BJ (cell line): ENCODE measurements at regions not wholly inside any gene's neighbourhood (a gene's known extent, or its start where the extent isn't known, plus 50 kb on each side); places are given as distances from the start of the nearest gene placed in this dataset.

Experiments used
- CTCF ChIA-PET: fragments of 350-600 bp; formaldehyde crosslinking; extraction: SDS; loops from one replicate; lab custom pipeline; 2021; ENCODE audit warnings: antibody characterized with exemption, inconsistent platforms; lab: Yijun Ruan, JAX
- POLR2A ChIA-PET: fragments of 300-600 bp; sonication (Branson Sonifier 250); formaldehyde crosslinking; extraction: SDS; loops from one replicate; lab custom pipeline; 2021; ENCODE audit warnings: antibody characterized with exemption; lab: Charles Lee
- DNase-seq: peaks from one replicate; pipeline ENCODE4 v3.0.0-alpha.2; 2011; ENCODE audit warnings: low read depth
- H3K27me3 ChIP-seq: 2 replicates; pipeline ENCODE4 v1.6.0; 2011; ENCODE audit warnings: low read length; ENCODE audit not compliant: control insufficient read depth, insufficient read depth
- H3K36me3 ChIP-seq: 2 replicates; pipeline ENCODE4 v1.5.1; 2011; ENCODE audit warnings: low read length; ENCODE audit not compliant: control insufficient read depth, insufficient read depth
- H3K4me3 ChIP-seq: 2 replicates; pipeline ENCODE4 v1.5.1; 2011; ENCODE audit warnings: low read depth, mild to moderate bottlenecking, control low read depth, low read length
- CTCF ChIP-seq: IDR thresholded peaks from 2 replicates; pipeline ENCODE4 v1.5.1; 2011; ENCODE audit warnings: low read depth, mild to moderate bottlenecking, control low read depth, inconsistent platforms, low read length, moderate library complexity; ENCODE audit not compliant: insufficient read depth

- Histone ChIP-seq H3K36me3 (no peaks in the 10 kb centered on the region), H3K27me3 (no peaks in the 10 kb centered on the region), H3K4me3 (no peak overlapping the region)
- ChIA-PET POLR2A (no interaction called here), CTCF (interaction anchor here (1.8 kb wide), 1 partner anchor 9 kb away, joined by 4 read pairs; no protein-coding TSS in a partner anchor)
- no peak for DNase-seq
- no peak for TF ChIP-seq CTCF
These were observed 94.2 kb upstream of the ATXN1 start for GRCh38 chr6:16855460-16855859.

GRCh38 chr6:16854986-16855385 is 93.7 kb upstream of the ATXN1 start:
- TF ChIP-seq CTCF, result no peak
- no peaks in the 10 kb centered on the region for H3K36me3 ChIP-seq
- H3K27me3 ChIP-seq, result no peaks in the 10 kb centered on the region
- POLR2A ChIA-PET, result no interaction called here
- H3K4me3 ChIP-seq, result no peak overlapping the region
- CTCF ChIA-PET, result interaction anchor here (1.8 kb wide), 1 partner anchor 10 kb away, joined by 4 read pairs; no protein-coding TSS in a partner anchor
- no peak for DNase-seq

- no peaks in the 10 kb centered on the region for H3K27me3 ChIP-seq
- DNase-seq, result no peak
- CTCF ChIA-PET, result interaction anchor here (0.8 kb wide), 1 partner anchor 14 kb away, joined by 3 read pairs; no protein-coding TSS in a partner anchor
- TF ChIP-seq CTCF, result no peak
- no peak overlapping the region for H3K4me3 ChIP-seq
- H3K36me3 ChIP-seq, result no peaks in the 10 kb centered on the region
- POLR2A ChIA-PET, result no interaction called here
These were observed 91.4 kb upstream of the ATXN1 start for GRCh38 chr6:16852671-16853070.

- Histone ChIP-seq H3K27me3 (no peaks in the 10 kb centered on the region), H3K36me3 (no peaks in the 10 kb centered on the region), H3K4me3 (no peak overlapping the region)
- ChIA-PET POLR2A (no interaction called here), CTCF (interaction anchor here (0.8 kb wide), 1 partner anchor 14 kb away, joined by 3 read pairs; no protein-coding TSS in a partner anchor)
- DNase-seq, result no peak
- TF ChIP-seq CTCF, result no peak
These were observed 90.5 kb upstream of the ATXN1 start for GRCh38 chr6:16851758-16852157.

GRCh38 chr6:16851044-16851540 is 89.8 kb upstream of the ATXN1 start:
- Histone ChIP-seq H3K36me3 (no peaks in the 10 kb centered on the region), H3K4me3 (no peak overlapping the region), H3K27me3 (no peaks in the 10 kb centered on the region)
- ChIA-PET CTCF (interaction anchor here (0.7 kb wide), 1 partner anchor 88 kb away, joined by 5 read pairs; no protein-coding TSS in a partner anchor), POLR2A (no interaction called here)
- DNase-seq, result peak; percentile 62
- TF ChIP-seq CTCF, result no peak
